NCI-H345 (cell line): ENCODE measurements at regions not wholly inside any gene's neighbourhood (a gene's known extent, or its start where the extent isn't known, plus 50 kb on each side); places are given as distances from the start of the nearest gene placed in this dataset.

Source experiments
- DNase-seq: peaks from one replicate; lab custom pipeline; 2025; lab: John Stamatoyannopoulos, UW

GRCh38 chr5:133854554-133854953 is 113.9 kb downstream of the C5orf15 start:
- no peak for DNase-seq

DNA sequence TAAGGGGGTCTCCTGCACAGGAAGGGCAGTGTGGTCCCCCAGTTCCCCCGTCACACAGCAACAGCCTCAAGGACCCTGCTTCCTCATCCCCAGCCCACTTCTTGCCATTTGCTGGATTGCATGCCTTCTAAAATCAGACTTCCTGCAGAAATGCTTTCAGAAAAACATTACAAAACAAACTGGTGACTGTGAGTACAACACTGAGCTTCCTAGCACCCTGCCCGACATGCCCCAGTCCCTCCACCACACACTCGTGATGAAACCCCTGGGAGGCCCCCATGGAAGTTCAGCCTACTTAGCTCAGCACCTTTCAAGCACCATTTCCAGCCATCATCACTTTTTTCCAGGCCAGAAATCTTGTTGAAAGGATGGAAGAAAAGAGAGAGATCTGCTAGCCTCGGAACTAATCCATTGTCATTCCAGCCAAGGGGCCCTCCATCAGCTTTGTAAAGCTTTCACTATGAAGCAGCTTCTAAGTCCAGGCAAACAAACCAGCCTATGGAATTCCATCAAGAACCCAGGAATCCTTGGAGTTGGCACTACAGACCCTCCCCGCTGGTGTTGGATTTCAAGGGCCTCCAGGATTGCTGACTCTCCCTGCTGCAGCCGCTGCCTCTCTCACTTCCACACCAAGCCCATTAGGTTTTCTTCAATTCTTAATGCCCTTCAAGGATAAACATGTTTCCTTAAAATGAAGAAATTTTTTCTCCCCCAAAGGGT is 114.6 kb downstream of the C5orf15 start:
- DNase-seq, result no peak

GRCh38 chr5:133851521-133851920 is 116.9 kb downstream of the C5orf15 start:
- no peak for DNase-seq

DNA sequence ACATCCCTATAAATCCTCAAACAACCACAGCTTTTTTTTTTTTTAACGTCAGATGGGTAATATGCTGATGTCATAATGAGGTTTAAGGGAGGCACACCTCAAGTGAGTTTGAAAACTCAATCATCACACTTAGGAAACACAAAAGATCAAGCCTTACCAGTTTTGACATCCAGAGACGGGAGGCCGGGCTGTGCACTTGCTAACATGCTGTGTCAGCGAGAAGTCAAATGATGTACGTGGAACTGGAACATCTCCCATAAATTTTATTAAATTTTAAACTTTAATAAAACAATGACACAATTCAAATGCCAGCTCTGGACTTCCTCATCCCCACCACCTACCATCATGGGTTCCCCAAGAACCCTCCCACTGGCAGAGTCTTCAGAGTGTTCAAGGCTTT is 117.6 kb downstream of the C5orf15 start:
- no peak for DNase-seq

DNA sequence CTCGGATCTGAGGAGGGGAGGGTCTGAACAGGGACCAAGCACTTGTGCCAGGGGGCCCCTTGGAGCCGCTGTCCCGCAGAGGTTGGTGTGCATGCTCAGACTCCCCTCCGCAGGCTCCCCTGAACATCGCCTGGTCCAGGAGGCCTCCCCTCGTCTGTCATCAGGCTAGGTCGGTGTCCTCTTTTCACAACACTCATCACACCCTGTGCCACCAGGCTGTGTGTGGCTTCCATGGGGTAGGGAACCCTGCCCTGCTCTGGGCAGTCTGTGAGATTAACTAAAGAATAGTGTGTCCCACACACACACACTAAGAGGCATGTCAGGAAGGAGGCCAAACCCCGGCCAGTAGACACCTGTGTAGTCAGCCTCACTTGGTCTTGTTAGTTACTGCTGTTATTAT is 119.3 kb downstream of the C5orf15 start:
- DNase-seq, result no peak

DNA sequence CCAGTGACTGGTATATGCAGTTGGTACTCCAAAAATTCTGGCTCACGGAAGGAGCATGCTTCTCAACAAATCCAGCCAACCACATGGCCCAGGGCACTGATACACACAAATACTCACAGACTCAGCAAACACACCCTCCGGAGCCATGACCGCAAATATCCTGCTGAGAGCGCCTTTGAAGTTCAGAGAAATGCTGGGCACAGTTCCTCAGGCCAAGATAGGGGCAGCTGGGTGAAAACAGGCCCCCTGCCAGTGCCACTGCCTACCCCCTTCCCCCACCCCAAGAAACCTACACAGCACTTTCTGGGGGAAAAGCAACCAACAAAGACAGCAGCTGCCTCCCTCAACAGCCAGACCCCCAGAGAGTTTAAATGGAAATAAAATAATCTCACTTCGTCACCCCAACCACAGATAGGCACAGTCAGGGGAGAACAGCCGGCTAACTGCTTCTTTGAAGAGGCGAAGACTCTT is 120.0 kb downstream of the C5orf15 start:
- peak; percentile 43 for DNase-seq

DNA sequence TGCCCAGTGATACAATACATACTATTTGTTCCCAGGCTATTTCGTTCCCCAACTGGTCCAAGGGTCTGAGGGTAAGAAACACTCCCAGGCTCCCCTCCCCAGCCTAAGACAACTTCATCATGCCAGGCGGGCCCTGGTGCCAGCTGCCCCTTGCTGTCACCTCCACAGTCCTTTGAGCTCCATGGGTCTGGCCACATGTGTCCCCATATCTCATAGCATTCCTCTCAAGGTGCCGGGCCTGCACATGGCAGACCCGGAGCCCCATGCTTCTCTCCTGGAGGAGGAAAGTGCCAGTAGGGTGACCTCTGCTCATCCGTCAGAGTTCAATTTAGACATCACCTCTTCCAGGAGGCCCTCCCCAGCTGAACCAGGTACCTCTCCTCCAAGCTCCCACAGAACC is 120.5 kb downstream of the C5orf15 start:
- DNase-seq, result no peak

GRCh38 chr5:133847301-133847700 is 121.1 kb downstream of the C5orf15 start:
- no peak for DNase-seq

- no peak for DNase-seq
These were observed 121.8 kb downstream of the C5orf15 start for GRCh38 chr5:133846478-133847226.

- no peak for DNase-seq
These were observed 123.2 kb downstream of the C5orf15 start for GRCh38 chr5:133845271-133845670.

- no peak for DNase-seq
These were observed 123.6 kb downstream of the C5orf15 start for GRCh38 chr5:133844836-133845235.

- DNase-seq, result no peak
These were observed 124.5 kb downstream of the C5orf15 start for GRCh38 chr5:133843911-133844310.

- no peak for DNase-seq
These were observed 125.4 kb downstream of the C5orf15 start for GRCh38 chr5:133842846-133843611.

GRCh38 chr5:133841831-133842750 is 126.3 kb downstream of the C5orf15 start:
- DNase-seq, result no peak

GRCh38 chr5:133840168-133840567 is 128.3 kb downstream of the C5orf15 start:
- no peak for DNase-seq

- peak; percentile 18 for DNase-seq
These were observed 128.7 kb downstream of the C5orf15 start for GRCh38 chr5:133839721-133840120.

- DNase-seq, result no peak
These were observed 129.3 kb downstream of the C5orf15 start for GRCh38 chr5:133839090-133839489.

DNA sequence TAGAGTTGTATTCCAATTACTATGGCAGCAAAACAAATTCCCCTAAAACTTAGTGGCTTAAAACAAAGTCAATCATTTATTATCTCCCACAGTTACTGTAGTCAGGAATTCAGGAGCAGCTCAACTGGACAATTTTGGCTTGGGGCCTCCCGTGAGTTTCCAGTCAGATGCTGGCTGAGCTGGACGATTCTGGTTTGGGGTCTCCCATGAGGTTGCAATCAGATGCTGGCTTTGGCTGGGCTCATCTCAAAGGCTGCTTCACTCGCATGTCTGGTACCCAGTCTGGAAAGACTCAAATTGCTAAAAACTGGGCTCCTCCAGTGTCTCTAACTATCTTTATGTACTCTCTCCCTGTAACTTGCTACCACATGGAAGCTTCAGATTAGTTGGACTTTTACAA is 130.1 kb downstream of the C5orf15 start:
- no peak for DNase-seq

DNA sequence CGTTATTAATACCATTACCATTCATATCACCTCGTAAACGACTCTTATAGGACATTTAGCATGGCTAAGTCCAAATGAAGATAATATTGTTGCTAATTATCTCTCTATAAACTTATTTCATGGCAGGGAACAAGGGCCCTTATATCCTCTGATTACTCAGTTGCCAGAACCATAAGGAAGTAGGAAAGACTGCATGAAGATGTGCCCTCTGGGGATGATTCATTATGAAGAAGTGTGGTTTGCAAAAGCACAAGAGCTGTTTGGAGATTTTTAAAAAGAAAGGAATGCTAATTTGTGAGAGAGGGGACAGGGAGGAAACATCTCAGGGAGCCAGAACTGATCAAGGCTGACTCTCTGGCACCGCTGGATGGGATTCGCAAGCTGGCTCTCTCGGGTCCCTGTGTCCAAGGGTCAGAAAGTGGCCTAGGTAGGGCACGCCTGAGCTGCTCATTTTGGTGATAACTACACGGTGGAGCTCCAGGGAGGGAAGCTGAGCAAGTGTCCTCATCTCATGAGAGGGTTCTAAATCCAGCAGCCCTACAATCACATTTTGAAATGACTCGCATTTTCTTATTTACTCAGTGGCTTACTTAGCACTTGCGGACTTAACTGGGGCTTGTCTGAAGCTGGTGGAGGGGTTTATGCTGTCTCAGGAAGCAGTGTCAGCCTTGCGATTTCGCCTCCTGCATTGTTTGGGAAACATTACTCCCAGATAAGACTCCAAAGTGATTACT is 136.8 kb downstream of the C5orf15 start:
- no peak for DNase-seq

- no peak for DNase-seq
These were observed 137.5 kb downstream of the C5orf15 start for GRCh38 chr5:133830911-133831310.

GRCh38 chr5:133830281-133830680 is 138.1 kb downstream of the C5orf15 start:
- DNase-seq, result no peak
